Medulla oblongata (tissue), 1 donor: ENCODE measurements at regions not wholly inside any gene's neighbourhood (a gene's known extent, or its start where the extent isn't known, plus 50 kb on each side); places are given as distances from the start of the nearest gene placed in this dataset.

Experiments used
- DNase-seq: peaks from one replicate; pipeline ENCODE4 v3.0.0-alpha.2; 2015; ENCODE audit errors: extremely low spot score

- peak; percentile 37 for DNase-seq
Measured at GRCh38 chr4:121519236-121519838, 138.5 kb upstream of the QRFPR start.

GRCh38 chr4:121517241-121517640 is 136.4 kb upstream of the QRFPR start:
- no peak for DNase-seq

- DNase-seq = no peak
Measured at GRCh38 chr4:121514443-121514842, 133.6 kb upstream of the QRFPR start.

GRCh38 chr4:121510341-121510874 is 129.6 kb upstream of the QRFPR start:
- DNase-seq = no peak

GRCh38 chr4:121485190-121485804 is 104.5 kb upstream of the QRFPR start:
- DNase-seq = no peak

- DNase-seq = peak; percentile 8
Measured at GRCh38 chr4:121484633-121485032, 103.8 kb upstream of the QRFPR start.

GRCh38 chr4:121479808-121480207 is 99.0 kb upstream of the QRFPR start:
- no peak for DNase-seq

- no peak for DNase-seq
Measured at GRCh38 chr4:121477480-121477879, 96.7 kb upstream of the QRFPR start.

GRCh38 chr4:121477079-121477478 is 96.3 kb upstream of the QRFPR start:
- no peak for DNase-seq

- DNase-seq = no peak
Measured at GRCh38 chr4:121472937-121473721, 92.3 kb upstream of the QRFPR start.

GRCh38 chr4:121464854-121465253 is 84.0 kb upstream of the QRFPR start:
- DNase-seq = no peak

- peak; percentile 88 for DNase-seq
Measured at GRCh38 chr4:121462660-121463261, 81.9 kb upstream of the QRFPR start.

- no peak for DNase-seq
Measured at GRCh38 chr4:121459026-121459425, 78.2 kb upstream of the QRFPR start.

GRCh38 chr4:121457278-121457875 is 76.6 kb upstream of the QRFPR start:
- no peak for DNase-seq

- DNase-seq = no peak
Measured at GRCh38 chr4:121455285-121455684, 74.5 kb upstream of the QRFPR start.

- no peak for DNase-seq
Measured at GRCh38 chr4:121454251-121454979, 73.6 kb upstream of the QRFPR start.

GRCh38 chr4:121451310-121451709 is 70.5 kb upstream of the QRFPR start:
- no peak for DNase-seq

- DNase-seq = no peak
Measured at GRCh38 chr4:121449416-121449815, 68.6 kb upstream of the QRFPR start.

GRCh38 chr4:121448231-121448630 is 67.4 kb upstream of the QRFPR start:
- no peak for DNase-seq

GRCh38 chr4:121439669-121440068 is 58.9 kb upstream of the QRFPR start:
- DNase-seq = no peak
